RWPE2 (cell line): ENCODE measurements at regions not wholly inside any gene's neighbourhood (a gene's known extent, or its start where the extent isn't known, plus 50 kb on each side); places are given as distances from the start of the nearest gene placed in this dataset.

ENCODE experiments used
- ATAC-seq: fragments of 200-7000 bp; cut with Tn5 transposase; 3 replicates; pipeline ENCODE4 v1.9.1; 2021; ENCODE audit warnings: low read depth
- DNase-seq: peaks from one replicate; pipeline ENCODE4 v3.0.0-alpha.2; 2020; ENCODE audit warnings: low spot score
- H3K27ac ChIP-seq: fragments of 450-650 bp; 2 replicates; pipeline ENCODE4 v1.5.1; 2017; ENCODE audit warnings: mild to moderate bottlenecking; ENCODE audit not compliant: poor library complexity, severe bottlenecking
- H3K27me3 ChIP-seq: fragments of 250-450 bp; sonication (Bioruptor Pico); 2 replicates; pipeline ENCODE4 v1.5.1; 2021; ENCODE audit warnings: mild to moderate bottlenecking, moderate library complexity; ENCODE audit not compliant: insufficient read depth, poor library complexity, severe bottlenecking
- H3K36me3 ChIP-seq: fragments of 250-450 bp; sonication (Bioruptor Pico); 2 replicates; pipeline ENCODE4 v1.5.1; 2020; ENCODE audit warnings: low read depth, mild to moderate bottlenecking, moderate library complexity
- H3K4me1 ChIP-seq: fragments of 250-450 bp; sonication (Bioruptor Pico); 2 replicates; pipeline ENCODE4 v1.5.1; 2021; ENCODE audit warnings: mild to moderate bottlenecking, moderate library complexity; ENCODE audit not compliant: insufficient read depth, poor library complexity, severe bottlenecking
- H3K4me3 ChIP-seq: fragments of 250-450 bp; sonication (Bioruptor Pico); 2 replicates; pipeline ENCODE4 v1.5.1; 2021; ENCODE audit warnings: mild to moderate bottlenecking, moderate library complexity; ENCODE audit not compliant: severe bottlenecking
- H3K9me3 ChIP-seq: fragments of 250-450 bp; sonication (Bioruptor Pico); 2 replicates; pipeline ENCODE4 v1.5.1; 2021; ENCODE audit warnings: mild to moderate bottlenecking, moderate library complexity; ENCODE audit not compliant: severe bottlenecking
- CTCF ChIP-seq: fragments of 450-650 bp; IDR thresholded peaks from one replicate; pipeline ENCODE4 v1.5.1; 2017; ENCODE audit warnings: mild to moderate bottlenecking, moderate library complexity; ENCODE audit not compliant: poor library complexity, severe bottlenecking

GRCh38 chr16:86958423-86958822 lies 358.8 kb downstream of the C16orf95 start:
- no peak for DNase-seq
- Histone ChIP-seq H3K27ac (no peak overlapping the region), H3K4me1 (no peaks in the 10 kb centered on the region), H3K27me3 (no peaks in the 10 kb centered on the region), H3K9me3 (no peaks in the 10 kb centered on the region), H3K36me3 (no peaks in the 10 kb centered on the region), H3K4me3 (no peak overlapping the region)
- TF ChIP-seq CTCF, result no peak
- ATAC-seq, result no peak

- no peak for DNase-seq
- Histone ChIP-seq H3K27ac (no peak overlapping the region), H3K9me3 (no peaks in the 10 kb centered on the region), H3K36me3 (no peaks in the 10 kb centered on the region), H3K4me3 (no peak overlapping the region), H3K4me1 (no peaks in the 10 kb centered on the region), H3K27me3 (no peaks in the 10 kb centered on the region)
- no peak for ATAC-seq
- no peak for TF ChIP-seq CTCF
Measured at GRCh38 chr16:86959091-86959651, 358.0 kb downstream of the C16orf95 start.

GRCh38 chr16:86959729-86960128 lies 357.5 kb downstream of the C16orf95 start:
- H3K36me3 ChIP-seq, result no peaks in the 10 kb centered on the region
- TF ChIP-seq CTCF, result no peak
- H3K27ac ChIP-seq, result no peak overlapping the region
- no peaks in the 10 kb centered on the region for H3K9me3 ChIP-seq
- ATAC-seq (no peak), DNase-seq (no peak)
- no peaks in the 10 kb centered on the region for H3K4me1 ChIP-seq
- H3K4me3 ChIP-seq, result no peak overlapping the region
- H3K27me3 ChIP-seq, result no peaks in the 10 kb centered on the region

- Histone ChIP-seq H3K4me1 (no peaks in the 10 kb centered on the region), H3K27ac (no peak overlapping the region), H3K27me3 (no peaks in the 10 kb centered on the region), H3K9me3 (no peaks in the 10 kb centered on the region), H3K36me3 (no peaks in the 10 kb centered on the region), H3K4me3 (no peak overlapping the region)
- DNase-seq, result no peak
- ATAC-seq, result no peak
- TF ChIP-seq CTCF, result no peak
Measured at GRCh38 chr16:86960266-86960665, 356.9 kb downstream of the C16orf95 start.

- no peaks in the 10 kb centered on the region for H3K36me3 ChIP-seq
Measured at GRCh38 chr16:86961171-86961601, 356.0 kb downstream of the C16orf95 start.

More at GRCh38 chr16:86961171-86961601, 356.0 kb downstream of the C16orf95 start:
- no peak overlapping the region for H3K27ac ChIP-seq
- no peak overlapping the region for H3K4me3 ChIP-seq
- TF ChIP-seq CTCF, result no peak
- no peaks in the 10 kb centered on the region for H3K27me3 ChIP-seq
- no peaks in the 10 kb centered on the region for H3K4me1 ChIP-seq
- ATAC-seq, result no peak
- no peaks in the 10 kb centered on the region for H3K9me3 ChIP-seq
- DNase-seq, result peak; percentile 40
